ENCODE measurements at regions not wholly inside any gene's neighbourhood (a gene's known extent, or its start where the extent isn't known, plus 50 kb on each side); places are given as distances from the start of the nearest gene placed in this dataset.

GRCh38 chr4:165654556-165654955, 218.5 kb upstream of the TLL1 start:
- Histone ChIP-seq H3K79me2 (ENCODE audit: insufficient read depth) (no peaks in the 10 kb centered on the region), H3K27me3 (replicated peaks; ENCODE audit: insufficient read depth) (no peaks in the 10 kb centered on the region), H3K9me2 (ENCODE audit: insufficient read depth) (no peaks in the 10 kb centered on the region), H3K36me3 (ENCODE audit: low read depth) (no peaks in the 10 kb centered on the region), H3K4me3 (no peak overlapping the region), H3K4me1 (ENCODE audit: insufficient read depth) (no peaks in the 10 kb centered on the region), H3K27ac (no peak overlapping the region), H3F3A (ENCODE audit: insufficient read depth) (no peaks in the 10 kb centered on the region), H3K9me3 (ENCODE audit: low read depth) (no peaks in the 10 kb centered on the region), H4K20me1 (ENCODE audit: insufficient read depth) (no peaks in the 10 kb centered on the region), H3K4me2 (ENCODE audit: unreplicated experiment) (no peak overlapping the region), H3K9ac (no peak overlapping the region), H2AFZ (no peak overlapping the region)
- in situ Hi-C loops (cut with MboI) = no loop called here
- no peak for DNase-seq
- TF ChIP-seq EZH2phosphoT487 (IDR thresholded peaks at IDR 0.05; ENCODE audit: insufficient read depth, low read depth) = no peak
- no peak for TF ChIP-seq EZH2 (IDR thresholded peaks at IDR 0.05; ENCODE audit: insufficient read depth, poor library complexity, severe bottlenecking)
- 9 to 18% methylated on average over 2 of the region's 2 CpGs for WGBS, 2 experiments (ENCODE audit: low coverage in 1 of 2, low lambda C conversion rate in 2 of 2, missing lambda C conversion rate in 2 of 2)

GRCh38 chr4:165656399-165656798, 216.6 kb upstream of the TLL1 start:
- DNase-seq = no peak
- Histone ChIP-seq H4K20me1 (ENCODE audit: insufficient read depth) (no peaks in the 10 kb centered on the region), H3K4me1 (ENCODE audit: insufficient read depth) (no peaks in the 10 kb centered on the region), H2AFZ (no peak overlapping the region), H3K4me2 (ENCODE audit: unreplicated experiment) (no peak overlapping the region), H3K27me3 (replicated peaks; ENCODE audit: insufficient read depth) (no peaks in the 10 kb centered on the region), H3K9me2 (ENCODE audit: insufficient read depth) (no peaks in the 10 kb centered on the region), H3K36me3 (ENCODE audit: low read depth) (no peaks in the 10 kb centered on the region), H3K27ac (no peak overlapping the region), H3K79me2 (ENCODE audit: insufficient read depth) (no peaks in the 10 kb centered on the region), H3K9ac (no peak overlapping the region), H3F3A (ENCODE audit: insufficient read depth) (no peaks in the 10 kb centered on the region), H3K4me3 (no peak overlapping the region), H3K9me3 (ENCODE audit: low read depth) (no peaks in the 10 kb centered on the region)
- 0 to 2% methylated on average over 1 of the region's 1 CpG for WGBS, 2 experiments (ENCODE audit: low coverage in 1 of 2, low lambda C conversion rate in 2 of 2, missing lambda C conversion rate in 2 of 2)
- in situ Hi-C loops (cut with MboI) = no loop called here
- no peak for TF ChIP-seq EZH2 (IDR thresholded peaks at IDR 0.05; ENCODE audit: insufficient read depth, poor library complexity, severe bottlenecking)
- no peak for TF ChIP-seq EZH2phosphoT487 (IDR thresholded peaks at IDR 0.05; ENCODE audit: insufficient read depth, low read depth)

- Histone ChIP-seq H3K27me3 (replicated peaks; ENCODE audit: insufficient read depth) (no peaks in the 10 kb centered on the region), H3K4me2 (ENCODE audit: unreplicated experiment) (no peak overlapping the region), H3K36me3 (ENCODE audit: low read depth) (no peaks in the 10 kb centered on the region), H3K9me2 (ENCODE audit: insufficient read depth) (no peaks in the 10 kb centered on the region), H3K27ac (no peak overlapping the region), H3K79me2 (ENCODE audit: insufficient read depth) (no peaks in the 10 kb centered on the region), H4K20me1 (ENCODE audit: insufficient read depth) (no peaks in the 10 kb centered on the region), H3K4me3 (no peak overlapping the region), H3K4me1 (ENCODE audit: insufficient read depth) (no peaks in the 10 kb centered on the region), H3F3A (ENCODE audit: insufficient read depth) (no peaks in the 10 kb centered on the region), H2AFZ (no peak overlapping the region), H3K9me3 (ENCODE audit: low read depth) (no peaks in the 10 kb centered on the region), H3K9ac (no peak overlapping the region)
- TF ChIP-seq EZH2 (IDR thresholded peaks at IDR 0.05; ENCODE audit: insufficient read depth, poor library complexity, severe bottlenecking) = no peak
- no peak for TF ChIP-seq EZH2phosphoT487 (IDR thresholded peaks at IDR 0.05; ENCODE audit: insufficient read depth, low read depth)
- WGBS, 2 experiments (ENCODE audit: low coverage in 1 of 2, low lambda C conversion rate in 2 of 2, missing lambda C conversion rate in 2 of 2) = 18 to 23% methylated on average over 4 of the region's 4 CpGs
- in situ Hi-C loops (cut with MboI) = no loop called here
- DNase-seq = no peak
Observed at GRCh38 chr4:165656829-165657490, 216.1 kb upstream of the TLL1 start.

GRCh38 chr4:165662341-165662740, 210.7 kb upstream of the TLL1 start:
- 4 to 7% methylated on average over 2 of the region's 2 CpGs for WGBS, 2 experiments (ENCODE audit: low coverage in 1 of 2, low lambda C conversion rate in 2 of 2, missing lambda C conversion rate in 2 of 2)

GRCh38 chr4:165663411-165663810, 209.6 kb upstream of the TLL1 start:
- DNase-seq = no peak
- no peaks in the 10 kb centered on the region for H3K9me2 ChIP-seq (ENCODE audit: insufficient read depth)

More at GRCh38 chr4:165662341-165662740, 210.7 kb upstream of the TLL1 start:
- no peaks in the 10 kb centered on the region for H3K36me3 ChIP-seq (ENCODE audit: low read depth)
- no peak overlapping the region for H3K4me3 ChIP-seq
- no peak overlapping the region for H3K9ac ChIP-seq
- no peaks in the 10 kb centered on the region for H4K20me1 ChIP-seq (ENCODE audit: insufficient read depth)
- no peak overlapping the region for H3K27ac ChIP-seq
- H3K9me2 ChIP-seq (ENCODE audit: insufficient read depth) = no peaks in the 10 kb centered on the region
- H2AFZ ChIP-seq = no peak overlapping the region
- no peak overlapping the region for H3K4me2 ChIP-seq (ENCODE audit: unreplicated experiment)
- H3K4me1 ChIP-seq (ENCODE audit: insufficient read depth) = no peaks in the 10 kb centered on the region
- no peaks in the 10 kb centered on the region for H3K9me3 ChIP-seq (ENCODE audit: low read depth)
- H3K79me2 ChIP-seq (ENCODE audit: insufficient read depth) = no peaks in the 10 kb centered on the region
- TF ChIP-seq EZH2 (IDR thresholded peaks at IDR 0.05; ENCODE audit: insufficient read depth, poor library complexity, severe bottlenecking) = no peak
- no peak for TF ChIP-seq EZH2phosphoT487 (IDR thresholded peaks at IDR 0.05; ENCODE audit: insufficient read depth, low read depth)
- H3F3A ChIP-seq (ENCODE audit: insufficient read depth) = no peaks in the 10 kb centered on the region
- in situ Hi-C loops (cut with MboI) = no loop called here
- DNase-seq = no peak
- no peaks in the 10 kb centered on the region for H3K27me3 ChIP-seq (replicated peaks; ENCODE audit: insufficient read depth)

More at GRCh38 chr4:165663411-165663810, 209.6 kb upstream of the TLL1 start:
- Histone ChIP-seq H2AFZ (no peak overlapping the region), H3K27ac (no peak overlapping the region), H3K4me2 (ENCODE audit: unreplicated experiment) (no peak overlapping the region), H3K4me3 (no peak overlapping the region), H4K20me1 (ENCODE audit: insufficient read depth) (no peaks in the 10 kb centered on the region), H3K4me1 (ENCODE audit: insufficient read depth) (no peaks in the 10 kb centered on the region), H3K9me3 (ENCODE audit: low read depth) (no peaks in the 10 kb centered on the region), H3K36me3 (ENCODE audit: low read depth) (no peaks in the 10 kb centered on the region), H3K27me3 (replicated peaks; ENCODE audit: insufficient read depth) (no peaks in the 10 kb centered on the region), H3F3A (ENCODE audit: insufficient read depth) (no peaks in the 10 kb centered on the region), H3K79me2 (ENCODE audit: insufficient read depth) (no peaks in the 10 kb centered on the region), H3K9ac (no peak overlapping the region)
- in situ Hi-C loops (cut with MboI) = no loop called here
- TF ChIP-seq EZH2 (IDR thresholded peaks at IDR 0.05; ENCODE audit: insufficient read depth, poor library complexity, severe bottlenecking) (no peak), EZH2phosphoT487 (IDR thresholded peaks at IDR 0.05; ENCODE audit: insufficient read depth, low read depth) (no peak)
